ENCODE measurements at regions not wholly inside any gene's neighbourhood (a gene's known extent, or its start where the extent isn't known, plus 50 kb on each side); places are given as distances from the start of the nearest gene placed in this dataset.

DNA sequence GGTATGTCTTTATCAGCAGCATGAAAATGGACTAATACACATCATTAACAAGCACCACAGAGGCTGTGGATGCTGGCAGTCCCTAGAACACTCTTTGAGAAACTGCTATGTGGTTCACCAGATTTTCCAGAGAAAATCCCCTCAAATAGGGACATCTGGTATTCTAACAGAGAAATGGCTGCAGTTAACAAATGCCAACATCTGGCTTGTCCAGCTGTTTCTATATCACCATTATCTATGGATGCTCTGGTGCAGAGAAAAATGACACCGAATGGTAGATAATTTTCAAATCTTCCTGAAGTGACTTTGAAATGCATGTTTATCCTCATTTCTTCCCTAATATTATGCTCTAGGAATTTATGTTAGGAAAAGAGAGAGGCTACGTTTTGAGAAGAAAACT is 403.5 kb upstream of the PROX1 start:
- Histone ChIP-seq H2AFZ (ENCODE audit: control insufficient read depth, low read length) (no peak overlapping the region), H3K79me2 (ENCODE audit: control insufficient read depth, insufficient read depth, low read length) (no peaks in the 10 kb centered on the region), H4K20me1 (ENCODE audit: control insufficient read depth, extremely low read depth, insufficient read depth, low read length) (no peaks in the 10 kb centered on the region), H3K4me3 (ENCODE audit: control insufficient read depth in 2 of 3, extremely low read depth in 1 of 3, insufficient read depth in 2 of 3, low read depth in 1 of 3, low read length in 3 of 3) (no peak overlapping the region), H3K27me3 (ENCODE audit: control insufficient read depth, extremely low read depth, insufficient read depth, low read length) (no peaks in the 10 kb centered on the region), H3K9me1 (ENCODE audit: control insufficient read depth, extremely low read depth, insufficient read depth, low read length) (no peaks in the 10 kb centered on the region), H3K4me1 (ENCODE audit: control insufficient read depth, extremely low read depth, insufficient read depth, low read length) (no peaks in the 10 kb centered on the region), H3K4me2 (ENCODE audit: control insufficient read depth, extremely low read depth, insufficient read depth, low read depth, low read length) (no peak overlapping the region), H3K9me3 (ENCODE audit: control insufficient read depth, low read depth, low read length) (no peaks in the 10 kb centered on the region), H3K9ac (ENCODE audit: control insufficient read depth, extremely low read depth, insufficient read depth, low read length) (no peak overlapping the region), H3K36me3 (ENCODE audit: control insufficient read depth in 2 of 2, extremely low read depth in 1 of 2, insufficient read depth in 2 of 2, low read length in 2 of 2) (no peaks in the 10 kb centered on the region), H3K27ac (ENCODE audit: control insufficient read depth, insufficient read depth, low read length) (no peak overlapping the region)
- dilution Hi-C loops (cut with MboI; ENCODE audit: extremely low pct_ligation_motif_present, low sequenced_read_pairs) = no loop called here
- TF ChIP-seq, protein P1, sequence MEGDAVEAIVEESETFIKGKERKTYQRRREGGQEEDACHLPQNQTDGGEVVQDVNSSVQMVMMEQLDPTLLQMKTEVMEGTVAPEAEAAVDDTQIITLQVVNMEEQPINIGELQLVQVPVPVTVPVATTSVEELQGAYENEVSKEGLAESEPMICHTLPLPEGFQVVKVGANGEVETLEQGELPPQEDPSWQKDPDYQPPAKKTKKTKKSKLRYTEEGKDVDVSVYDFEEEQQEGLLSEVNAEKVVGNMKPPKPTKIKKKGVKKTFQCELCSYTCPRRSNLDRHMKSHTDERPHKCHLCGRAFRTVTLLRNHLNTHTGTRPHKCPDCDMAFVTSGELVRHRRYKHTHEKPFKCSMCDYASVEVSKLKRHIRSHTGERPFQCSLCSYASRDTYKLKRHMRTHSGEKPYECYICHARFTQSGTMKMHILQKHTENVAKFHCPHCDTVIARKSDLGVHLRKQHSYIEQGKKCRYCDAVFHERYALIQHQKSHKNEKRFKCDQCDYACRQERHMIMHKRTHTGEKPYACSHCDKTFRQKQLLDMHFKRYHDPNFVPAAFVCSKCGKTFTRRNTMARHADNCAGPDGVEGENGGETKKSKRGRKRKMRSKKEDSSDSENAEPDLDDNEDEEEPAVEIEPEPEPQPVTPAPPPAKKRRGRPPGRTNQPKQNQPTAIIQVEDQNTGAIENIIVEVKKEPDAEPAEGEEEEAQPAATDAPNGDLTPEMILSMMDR (optimal IDR thresholded peaks at IDR 0.05 in 1 of 3, IDR thresholded peaks at IDR 0.05 in 1 of 3, conservative IDR thresholded peaks at IDR 0.05 in 1 of 3; ENCODE audit: extremely low read depth in 1 of 3, insufficient read depth in 2 of 3, low read length in 3 of 3) = no peak
- TF ChIP-seq EZH2 (IDR thresholded peaks at IDR 0.05; ENCODE audit: low read length) = no peak
- FAIRE-seq = no peak
- no peak for DNase-seq (ENCODE audit: low read depth, low spot score)

DNA sequence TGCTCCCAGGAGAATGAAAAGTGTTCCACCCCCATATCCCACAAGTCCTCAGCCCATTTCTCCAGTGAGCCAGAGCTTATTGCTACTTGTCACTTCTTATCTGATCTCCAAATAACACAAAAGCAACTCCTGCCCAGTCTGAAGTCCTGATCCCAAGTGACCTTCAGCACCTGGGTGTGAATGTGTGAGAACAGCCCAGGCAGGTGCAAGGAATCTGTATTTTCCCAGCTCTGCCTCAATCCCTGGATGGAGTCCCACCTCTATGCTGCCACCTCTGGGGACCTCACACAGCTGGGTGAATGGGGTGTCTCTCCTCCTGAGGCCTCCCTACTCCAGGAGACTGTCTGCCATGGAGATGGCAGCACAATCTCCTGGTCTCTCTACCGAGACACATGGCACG is 402.4 kb upstream of the PROX1 start:
- H3K9me1 ChIP-seq (ENCODE audit: control insufficient read depth, extremely low read depth, insufficient read depth, low read length) = no peaks in the 10 kb centered on the region
- H2AFZ ChIP-seq (ENCODE audit: control insufficient read depth, low read length) = no peak overlapping the region
- no peak for DNase-seq (ENCODE audit: low read depth, low spot score)
- no peak for FAIRE-seq
- H3K9me3 ChIP-seq (ENCODE audit: control insufficient read depth, low read depth, low read length) = no peaks in the 10 kb centered on the region
- no peak overlapping the region for H3K4me2 ChIP-seq (ENCODE audit: control insufficient read depth, extremely low read depth, insufficient read depth, low read depth, low read length)
- H3K79me2 ChIP-seq (ENCODE audit: control insufficient read depth, insufficient read depth, low read length) = no peaks in the 10 kb centered on the region
- TF ChIP-seq EZH2 (IDR thresholded peaks at IDR 0.05; ENCODE audit: low read length) = no peak
- TF ChIP-seq, protein P1 (optimal IDR thresholded peaks at IDR 0.05 in 1 of 3, IDR thresholded peaks at IDR 0.05 in 1 of 3, conservative IDR thresholded peaks at IDR 0.05 in 1 of 3; ENCODE audit: extremely low read depth in 1 of 3, insufficient read depth in 2 of 3, low read length in 3 of 3) = no peak
- dilution Hi-C loops (cut with MboI; ENCODE audit: extremely low pct_ligation_motif_present, low sequenced_read_pairs) = no loop called here
- no peak overlapping the region for H3K4me3 ChIP-seq (ENCODE audit: control insufficient read depth in 2 of 3, extremely low read depth in 1 of 3, insufficient read depth in 2 of 3, low read depth in 1 of 3, low read length in 3 of 3)
- H3K4me1 ChIP-seq (ENCODE audit: control insufficient read depth, extremely low read depth, insufficient read depth, low read length) = no peaks in the 10 kb centered on the region
- no peak overlapping the region for H3K27ac ChIP-seq (ENCODE audit: control insufficient read depth, insufficient read depth, low read length)
- no peak overlapping the region for H3K9ac ChIP-seq (ENCODE audit: control insufficient read depth, extremely low read depth, insufficient read depth, low read length)
- H4K20me1 ChIP-seq (ENCODE audit: control insufficient read depth, extremely low read depth, insufficient read depth, low read length) = no peaks in the 10 kb centered on the region
- no peaks in the 10 kb centered on the region for H3K36me3 ChIP-seq (ENCODE audit: control insufficient read depth in 2 of 2, extremely low read depth in 1 of 2, insufficient read depth in 2 of 2, low read length in 2 of 2)
- no peaks in the 10 kb centered on the region for H3K27me3 ChIP-seq (ENCODE audit: control insufficient read depth, extremely low read depth, insufficient read depth, low read length)
